Epithelial cell of proximal tubule (primary cell): ENCODE measurements at regions not wholly inside any gene's neighbourhood (a gene's known extent, or its start where the extent isn't known, plus 50 kb on each side); places are given as distances from the start of the nearest gene placed in this dataset.

Experiments
- DNase-seq: peaks from one replicate; pipeline ENCODE4 v3.0.0-alpha.2; 2011; ENCODE audit warnings: low read depth
- H3K4me3 ChIP-seq: 2 replicates; pipeline ENCODE4 v1.5.1; 2011; ENCODE audit warnings: low read depth, mild to moderate bottlenecking, low read length
- TF ChIP-seq, protein P1 (sequence below): conservative IDR thresholded peaks from 2 replicates; pipeline ENCODE4 v1.5.1; 2012; ENCODE audit warnings: low read depth, mild to moderate bottlenecking, low read length

DNA sequence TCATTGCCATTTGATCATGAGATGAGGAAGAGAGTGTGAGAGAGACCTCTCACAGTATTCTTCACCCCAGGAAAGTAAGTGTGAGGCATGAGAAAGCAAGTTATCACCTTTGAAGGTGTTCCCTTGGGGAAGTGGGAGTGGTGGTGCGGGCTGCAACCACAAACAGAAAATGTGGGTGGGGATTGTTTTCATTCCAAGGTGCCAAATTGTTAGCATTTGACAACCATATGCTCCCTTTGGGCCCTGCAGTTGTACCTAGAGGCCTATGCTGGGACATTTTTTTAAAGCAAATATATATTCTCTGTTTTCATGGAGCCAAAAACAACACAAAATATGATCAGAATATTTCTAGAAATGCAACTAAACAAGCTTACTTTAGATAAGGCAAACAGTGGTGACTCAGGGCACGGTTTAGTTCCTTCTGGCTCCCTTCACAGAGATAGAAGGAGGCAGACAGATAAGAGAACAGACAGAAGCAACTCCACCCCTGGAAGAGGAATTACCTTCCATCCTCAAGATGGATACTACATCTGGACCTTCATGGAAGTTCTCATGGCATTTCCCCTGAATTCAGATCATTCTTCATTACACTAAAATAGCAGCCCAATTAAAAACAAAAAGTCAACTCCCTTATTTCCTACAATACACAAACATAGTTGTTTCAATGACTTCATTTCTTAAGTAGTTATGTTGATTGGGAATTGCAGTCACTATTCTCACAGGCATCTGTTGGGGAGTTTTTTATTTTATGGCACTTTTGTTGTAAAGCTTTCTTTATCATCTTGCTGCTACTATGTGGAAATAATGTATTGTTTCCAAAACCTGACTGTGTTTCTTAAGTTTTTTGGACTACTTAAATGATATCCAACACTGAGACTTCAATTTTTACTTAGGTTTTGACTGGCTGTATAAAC lies 416.6 kb downstream of the PLK2 start:
- no peak overlapping the region for H3K4me3 ChIP-seq
- TF ChIP-seq, protein P1, sequence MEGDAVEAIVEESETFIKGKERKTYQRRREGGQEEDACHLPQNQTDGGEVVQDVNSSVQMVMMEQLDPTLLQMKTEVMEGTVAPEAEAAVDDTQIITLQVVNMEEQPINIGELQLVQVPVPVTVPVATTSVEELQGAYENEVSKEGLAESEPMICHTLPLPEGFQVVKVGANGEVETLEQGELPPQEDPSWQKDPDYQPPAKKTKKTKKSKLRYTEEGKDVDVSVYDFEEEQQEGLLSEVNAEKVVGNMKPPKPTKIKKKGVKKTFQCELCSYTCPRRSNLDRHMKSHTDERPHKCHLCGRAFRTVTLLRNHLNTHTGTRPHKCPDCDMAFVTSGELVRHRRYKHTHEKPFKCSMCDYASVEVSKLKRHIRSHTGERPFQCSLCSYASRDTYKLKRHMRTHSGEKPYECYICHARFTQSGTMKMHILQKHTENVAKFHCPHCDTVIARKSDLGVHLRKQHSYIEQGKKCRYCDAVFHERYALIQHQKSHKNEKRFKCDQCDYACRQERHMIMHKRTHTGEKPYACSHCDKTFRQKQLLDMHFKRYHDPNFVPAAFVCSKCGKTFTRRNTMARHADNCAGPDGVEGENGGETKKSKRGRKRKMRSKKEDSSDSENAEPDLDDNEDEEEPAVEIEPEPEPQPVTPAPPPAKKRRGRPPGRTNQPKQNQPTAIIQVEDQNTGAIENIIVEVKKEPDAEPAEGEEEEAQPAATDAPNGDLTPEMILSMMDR: no peak
- DNase-seq: no peak

DNA sequence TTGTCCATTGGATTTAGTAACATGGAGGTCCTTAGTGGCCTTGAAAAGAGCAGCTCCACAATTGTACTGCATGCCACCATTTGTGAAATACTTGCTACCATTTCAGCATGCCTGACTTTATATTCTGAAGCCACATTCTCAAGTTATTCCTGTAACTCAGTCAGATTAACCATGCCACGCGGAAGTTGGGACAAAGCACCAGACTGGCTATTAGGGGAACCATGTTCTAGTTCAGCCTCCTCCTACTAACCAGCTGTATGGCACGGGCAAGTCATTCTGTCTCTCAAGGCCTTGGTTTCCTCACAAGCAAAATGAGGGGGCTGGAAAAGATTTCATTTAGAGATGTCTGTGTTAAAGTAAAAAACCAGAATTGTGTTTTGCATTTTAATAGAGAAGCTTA lies 418.0 kb downstream of the PLK2 start:
- no peak overlapping the region for H3K4me3 ChIP-seq
- DNase-seq: no peak
- TF ChIP-seq, protein P1: no peak

DNA sequence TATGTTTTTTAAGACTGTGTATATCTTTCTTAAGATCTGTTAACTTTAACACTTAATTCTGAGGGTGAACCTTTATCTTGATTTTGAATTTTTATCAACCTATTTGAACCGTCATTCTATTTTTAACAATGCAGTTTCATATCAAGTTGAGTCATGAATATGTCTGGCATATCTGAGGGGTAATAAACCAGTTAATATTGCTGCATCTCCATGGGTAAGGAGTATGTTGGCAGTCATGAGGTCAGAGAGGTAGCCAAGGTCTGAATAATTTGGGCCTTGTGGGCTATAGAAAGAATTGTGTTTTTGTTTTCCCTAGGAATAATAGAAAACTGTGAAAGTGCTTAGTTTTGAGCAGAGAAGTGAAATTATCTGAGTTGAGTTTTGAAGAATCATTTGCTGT lies 419.0 kb downstream of the PLK2 start:
- no peak for DNase-seq
- TF ChIP-seq, protein P1: no peak
- H3K4me3 ChIP-seq: no peak overlapping the region

DNA sequence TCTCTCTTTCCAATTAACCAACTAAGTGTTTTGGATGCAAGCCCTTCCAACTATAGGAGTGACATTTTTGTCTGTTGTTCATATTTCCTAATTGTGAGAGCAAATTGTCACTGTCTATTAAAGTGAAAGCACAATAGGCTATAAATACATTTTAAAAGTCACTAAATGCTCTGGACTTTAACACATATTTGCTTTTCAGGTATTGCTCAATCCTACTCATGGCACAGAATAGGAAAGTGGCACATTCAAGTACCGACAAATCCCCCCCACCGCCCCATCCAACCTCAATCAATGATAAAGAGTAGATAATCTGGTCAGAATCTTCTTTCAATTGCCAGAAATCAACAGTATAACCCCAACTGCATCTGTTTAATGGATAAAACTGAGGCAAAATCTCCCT lies 419.8 kb downstream of the PLK2 start:
- TF ChIP-seq, protein P1: no peak
- H3K4me3 ChIP-seq: no peak overlapping the region
- DNase-seq: no peak

DNA sequence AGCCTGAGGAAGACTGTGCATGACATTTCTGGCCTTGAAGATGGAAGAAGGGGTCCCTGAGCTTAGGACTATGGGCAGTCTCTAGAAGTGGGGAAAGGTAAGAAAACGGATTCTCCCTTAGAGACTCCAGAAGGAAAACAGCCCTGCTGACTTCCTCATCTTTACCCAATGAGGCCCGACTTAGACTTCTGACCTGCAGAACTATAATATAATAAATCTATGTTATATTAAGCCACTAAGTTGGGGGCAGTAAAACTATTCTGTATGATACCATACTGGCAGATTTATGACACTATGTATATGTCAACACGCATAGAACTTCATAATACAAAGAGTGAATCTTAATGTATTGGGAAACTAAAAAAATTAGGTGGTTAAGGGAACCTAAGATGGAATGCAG lies 422.0 kb downstream of the PLK2 start:
- TF ChIP-seq, protein P1: no peak
- no peak for DNase-seq
- no peak overlapping the region for H3K4me3 ChIP-seq

DNA sequence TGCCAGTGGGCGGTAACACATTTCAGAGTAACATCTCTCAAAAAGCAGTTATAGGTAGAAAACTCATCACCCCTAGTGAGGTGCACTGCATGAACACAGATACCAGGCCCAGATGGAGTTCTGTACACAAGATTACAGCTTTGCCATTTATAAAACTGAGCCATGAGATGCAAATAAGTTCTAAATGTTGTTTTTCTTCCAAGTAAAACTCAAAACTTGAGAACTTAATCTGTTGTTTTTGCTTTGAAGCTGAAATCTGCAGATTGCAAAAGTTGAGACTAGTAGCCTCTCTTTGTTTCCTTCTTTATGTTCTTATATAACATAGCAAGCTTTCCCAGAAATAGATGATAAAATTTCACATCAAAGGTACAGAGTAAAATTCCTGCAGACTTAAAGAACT lies 434.1 kb downstream of the PLK2 start:
- no peak overlapping the region for H3K4me3 ChIP-seq
- DNase-seq: no peak
- TF ChIP-seq, protein P1: no peak

DNA sequence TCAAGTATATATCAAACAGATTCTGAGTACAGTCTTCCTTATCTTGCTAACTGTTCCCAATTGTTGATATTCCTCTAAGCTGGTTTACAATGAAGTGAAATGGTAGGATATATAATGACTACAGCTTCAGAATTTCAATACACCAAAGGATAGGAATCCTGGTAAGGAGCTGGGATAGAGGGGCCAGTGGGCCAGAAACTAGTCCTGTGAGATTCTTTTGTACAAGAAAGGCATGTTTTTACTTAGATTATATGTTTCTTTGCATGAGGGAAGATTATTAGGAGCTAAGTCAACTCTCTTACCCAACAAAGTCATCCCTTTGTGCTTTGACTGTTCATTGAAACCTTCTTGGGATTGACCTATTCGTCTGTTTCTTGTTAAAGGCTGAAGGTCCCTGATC lies 435.7 kb downstream of the PLK2 start:
- no peak overlapping the region for H3K4me3 ChIP-seq
- TF ChIP-seq, protein P1: no peak
- DNase-seq: no peak
